Upper lobe of right lung (tissue), 1 donor: ENCODE measurements at regions not wholly inside any gene's neighbourhood (a gene's known extent, or its start where the extent isn't known, plus 50 kb on each side); places are given as distances from the start of the nearest gene placed in this dataset.

Experiments
- ATAC-seq: fragments of 200-7000 bp; cut with Tn5 transposase; one replicate; pipeline ENCODE4 v1.9.1; 2020; ENCODE audit warnings: mild to moderate bottlenecking, moderate library complexity
- DNase-seq: peaks from one replicate; pipeline ENCODE4 v3.0.0-alpha.2; 2020
- H3K27ac ChIP-seq: fragments of 200-600 bp; one replicate; pipeline ENCODE4 v1.8.0; 2022
- H3K27me3 ChIP-seq: fragments of 200-600 bp; one replicate; pipeline ENCODE4 v1.8.0; 2022; ENCODE audit warnings: mild to moderate bottlenecking
- H3K36me3 ChIP-seq: fragments of 200-600 bp; one replicate; pipeline ENCODE4 v1.8.0; 2022
- H3K4me1 ChIP-seq: fragments of 200-600 bp; one replicate; pipeline ENCODE4 v1.8.0; 2022
- H3K4me3 ChIP-seq: fragments of 200-600 bp; one replicate; pipeline ENCODE4 v1.8.0; 2022; ENCODE audit warnings: mild to moderate bottlenecking
- H3K9me3 ChIP-seq: fragments of 200-600 bp; one replicate; pipeline ENCODE4 v1.8.0; 2022
- CTCF ChIP-seq: fragments of 200-600 bp; IDR thresholded peaks from one replicate; pipeline ENCODE4 v1.8.0; 2022; ENCODE audit warnings: antibody characterized with exemption
- intact Hi-C: fragments of 100-400 bp; cut with DNase I; formaldehyde crosslinking; loops from one replicate; pipeline ENCODE4 v1.11.0; 2022
- donor health status: DM: no; HTN: yes; CAD: no; lungs with severe emphysema.

DNA sequence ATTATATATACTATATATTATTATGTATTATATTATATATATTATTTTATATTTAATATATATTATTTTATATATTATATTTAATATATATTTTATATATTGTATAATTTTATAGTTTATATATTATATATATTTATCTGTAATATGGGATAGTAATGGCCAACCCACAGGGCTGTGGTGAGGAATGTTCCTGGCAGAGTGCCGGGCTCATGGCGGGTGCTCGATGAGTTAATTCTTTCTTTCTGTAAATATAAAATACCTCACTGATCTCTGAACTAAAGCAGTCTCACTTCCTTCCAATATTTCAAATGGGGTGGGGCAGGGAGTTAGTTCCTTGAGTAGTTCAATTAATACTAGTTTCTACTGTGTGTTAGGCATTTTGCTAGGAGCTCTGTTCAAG, 389.4 kb downstream of the TSN start:
- no peak overlapping the region for H3K4me3 ChIP-seq
- TF ChIP-seq CTCF = no peak
- no peaks in the 10 kb centered on the region for H3K27me3 ChIP-seq
- intact Hi-C loops = no loop called here
- H3K9me3 ChIP-seq = no peaks in the 10 kb centered on the region
- no peak overlapping the region for H3K27ac ChIP-seq
- H3K36me3 ChIP-seq = no peaks in the 10 kb centered on the region
- H3K4me1 ChIP-seq = no peaks in the 10 kb centered on the region
- ATAC-seq (no peak), DNase-seq (no peak)

DNA sequence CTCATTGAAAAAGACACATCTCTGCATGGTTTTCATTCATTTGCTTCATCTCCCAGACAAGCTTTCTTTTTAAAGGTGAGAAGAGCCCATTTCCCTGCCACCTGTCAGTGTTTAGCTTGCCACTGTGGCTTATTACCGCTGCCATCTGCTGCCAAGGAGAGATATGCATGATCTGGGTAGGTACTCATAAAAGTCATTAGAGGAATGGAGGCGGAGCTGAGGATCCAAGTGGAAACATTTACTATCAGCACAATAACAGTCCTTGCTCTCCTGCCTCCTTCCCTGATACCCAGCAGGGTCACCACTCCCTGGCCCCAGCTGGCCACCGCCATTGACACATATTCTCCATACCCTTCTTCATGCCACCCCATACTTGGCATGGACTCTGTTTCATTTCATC, 390.4 kb downstream of the TSN start:
- Histone ChIP-seq H3K36me3 (no peaks in the 10 kb centered on the region), H3K27me3 (no peaks in the 10 kb centered on the region), H3K9me3 (no peaks in the 10 kb centered on the region), H3K27ac (no peak overlapping the region), H3K4me3 (no peak overlapping the region), H3K4me1 (no peaks in the 10 kb centered on the region)
- ATAC-seq (no peak), DNase-seq (no peak)
- TF ChIP-seq CTCF = no peak
- intact Hi-C loops = no loop called here

GRCh38 chr2:122148128-122148767, 392.8 kb downstream of the TSN start:
- Histone ChIP-seq H3K27ac (no peak overlapping the region), H3K36me3 (no peaks in the 10 kb centered on the region), H3K4me1 (no peaks in the 10 kb centered on the region), H3K27me3 (no peaks in the 10 kb centered on the region), H3K4me3 (no peak overlapping the region), H3K9me3 (no peaks in the 10 kb centered on the region)
- TF ChIP-seq CTCF = no peak
- ATAC-seq = no peak
- intact Hi-C loops = no loop called here
- no peak for DNase-seq

GRCh38 chr2:122150524-122151280, 395.3 kb downstream of the TSN start:
- Histone ChIP-seq H3K4me1 (no peaks in the 10 kb centered on the region), H3K4me3 (no peak overlapping the region), H3K36me3 (no peaks in the 10 kb centered on the region), H3K27ac (no peak overlapping the region), H3K9me3 (no peaks in the 10 kb centered on the region), H3K27me3 (no peaks in the 10 kb centered on the region)
- TF ChIP-seq CTCF = no peak
- DNase-seq (no peak), ATAC-seq (no peak)
- intact Hi-C loops = loop anchor here (5.0 kb wide), 1 partner anchor 67 kb away; no protein-coding TSS in a partner anchor

- TF ChIP-seq CTCF = no peak
- intact Hi-C loops = loop anchor here (5.0 kb wide), 1 partner anchor 65 kb away; no protein-coding TSS in a partner anchor
- DNase-seq (no peak), ATAC-seq (no peak)
- Histone ChIP-seq H3K9me3 (no peaks in the 10 kb centered on the region), H3K4me1 (no peaks in the 10 kb centered on the region), H3K27me3 (no peaks in the 10 kb centered on the region), H3K36me3 (no peaks in the 10 kb centered on the region), H3K27ac (no peak overlapping the region), H3K4me3 (no peak overlapping the region)
These were observed 397.1 kb downstream of the TSN start for GRCh38 chr2:122152571-122152970.
